ENCODE measurements at regions not wholly inside any gene's neighbourhood (a gene's known extent, or its start where the extent isn't known, plus 50 kb on each side); places are given as distances from the start of the nearest gene placed in this dataset.

GRCh38 chr2:88318956-88319330, 133.6 kb downstream of the FOXI3 start:
- no peak for TF ChIP-seq EP300 (IDR thresholded peaks at IDR 0.05)
- no peak for TF ChIP-seq POLR2AphosphoS5 (IDR thresholded peaks at IDR 0.05)
- no peak for TF ChIP-seq POLR2A (IDR thresholded peaks at IDR 0.05)
- TF ChIP-seq CTCF (IDR thresholded peaks at IDR 0.05), result no peak
- H3K4me1 ChIP-seq, result no peaks in the 10 kb centered on the region
- 79 to 81% methylated on average over 5 of the region's 5 CpGs for WGBS, 2 donors
- no peaks in the 10 kb centered on the region for H3K9me3 ChIP-seq
- no peak overlapping the region for H3K4me3 ChIP-seq
- DNase-seq (no peak), ATAC-seq (ENCODE audit: low FRiP score in 2 of 2) (no peak)
- H3K27me3 ChIP-seq, result no peaks in the 10 kb centered on the region
- H3K36me3 ChIP-seq, result no peaks in the 10 kb centered on the region
- H3K27ac ChIP-seq, result no peak overlapping the region

GRCh38 chr2:88318071-88318955, 134.2 kb downstream of the FOXI3 start:
- TF ChIP-seq POLR2AphosphoS5 (IDR thresholded peaks at IDR 0.05) (no peak), EP300 (IDR thresholded peaks at IDR 0.05) (no peak), CTCF (IDR thresholded peaks at IDR 0.05) (no peak), POLR2A (IDR thresholded peaks at IDR 0.05) (no peak)
- 90 to 96% methylated on average over 4 to 5 of the region's 5 CpGs for WGBS, 2 donors
- no peaks in the 10 kb centered on the region for H3K9me3 ChIP-seq
- ATAC-seq (ENCODE audit: low FRiP score in 2 of 2) (no peak), DNase-seq (no peak)
- H3K36me3 ChIP-seq, result no peaks in the 10 kb centered on the region
- no peak overlapping the region for H3K4me3 ChIP-seq
- no peak overlapping the region for H3K27ac ChIP-seq
- H3K4me1 ChIP-seq, result no peaks in the 10 kb centered on the region
- no peaks in the 10 kb centered on the region for H3K27me3 ChIP-seq

GRCh38 chr2:88310787-88311186, 140.6 kb downstream of the THNSL2 start:
- 88 to 89% methylated on average over 1 of the region's 1 CpG for WGBS, 2 donors
- TF ChIP-seq CTCF (IDR thresholded peaks at IDR 0.05) (no peak), EP300 (IDR thresholded peaks at IDR 0.05) (no peak), POLR2A (IDR thresholded peaks at IDR 0.05) (no peak), POLR2AphosphoS5 (IDR thresholded peaks at IDR 0.05) (no peak)
- Histone ChIP-seq H3K27ac (no peak overlapping the region), H3K27me3 (no peaks in the 10 kb centered on the region), H3K4me1 (no peaks in the 10 kb centered on the region), H3K9me3 (peaks cover 0 to 4% (median 0%) of the 10 kb centered on the region in 4 donors), H3K4me3 (no peak overlapping the region), H3K36me3 (no peaks in the 10 kb centered on the region)
- DNase-seq, result no peak
- ATAC-seq (ENCODE audit: low FRiP score in 2 of 2), result no peak

- H3K4me3 ChIP-seq, result no peak overlapping the region
- no peak overlapping the region for H3K27ac ChIP-seq
- TF ChIP-seq POLR2AphosphoS5 (IDR thresholded peaks at IDR 0.05) (no peak), CTCF (IDR thresholded peaks at IDR 0.05) (peak in 1 of 6 experiments; percentile 24), EP300 (IDR thresholded peaks at IDR 0.05) (no peak), POLR2A (IDR thresholded peaks at IDR 0.05) (no peak)
- H3K27me3 ChIP-seq, result no peaks in the 10 kb centered on the region
- DNase-seq (no peak), ATAC-seq (ENCODE audit: low FRiP score in 2 of 2) (no peak)
- H3K36me3 ChIP-seq, result no peaks in the 10 kb centered on the region
- H3K9me3 ChIP-seq, result peaks cover 0 to 4% (median 0%) of the 10 kb centered on the region in 4 donors
- H3K4me1 ChIP-seq, result no peaks in the 10 kb centered on the region
Measured at GRCh38 chr2:88307817-88308216, 137.7 kb downstream of the THNSL2 start.

- H3K4me3 ChIP-seq, result no peak overlapping the region
- H3K9me3 ChIP-seq, result peaks cover 0 to 1% (median 0%) of the 10 kb centered on the region in 4 donors
- ATAC-seq (ENCODE audit: low FRiP score in 2 of 2) (no peak), DNase-seq (no peak)
- H3K36me3 ChIP-seq, result no peaks in the 10 kb centered on the region
- TF ChIP-seq POLR2AphosphoS5 (IDR thresholded peaks at IDR 0.05), result no peak
- TF ChIP-seq CTCF (IDR thresholded peaks at IDR 0.05), result no peak
- no peak for TF ChIP-seq EP300 (IDR thresholded peaks at IDR 0.05)
- TF ChIP-seq POLR2A (IDR thresholded peaks at IDR 0.05), result no peak
- no peaks in the 10 kb centered on the region for H3K4me1 ChIP-seq
- no peak overlapping the region for H3K27ac ChIP-seq
- H3K27me3 ChIP-seq, result no peaks in the 10 kb centered on the region
- WGBS, 2 donors, result 89 to 96% methylated on average over 3 of the region's 3 CpGs
Measured at GRCh38 chr2:88303865-88304264, 133.7 kb downstream of the THNSL2 start.

Measured in upper lobe of left lung (tissue), 6 donors.